Colonic mucosa (tissue), 4 donors: ENCODE measurements at regions not wholly inside any gene's neighbourhood (a gene's known extent, or its start where the extent isn't known, plus 50 kb on each side); places are given as distances from the start of the nearest gene placed in this dataset.

ENCODE experiments used
- DNase-seq: peaks from one replicate; pipeline ENCODE4 v3.0.0-alpha.2; 2020
- H3K27ac ChIP-seq: fragments of 200-600 bp; one replicate; pipeline ENCODE4 v1.8.0; 2021
- H3K27me3 ChIP-seq: fragments of 200-600 bp; one replicate; pipeline ENCODE4 v1.8.0; 2021
- H3K36me3 ChIP-seq: fragments of 200-600 bp; one replicate; pipeline ENCODE4 v1.8.0; 2021
- H3K4me1 ChIP-seq: fragments of 200-600 bp; one replicate; pipeline ENCODE4 v1.8.0; 2021; ENCODE audit warnings: mild to moderate bottlenecking
- H3K4me3 ChIP-seq: fragments of 200-600 bp; one replicate; pipeline ENCODE4 v1.8.0; 2021
- H3K9ac ChIP-seq, 2 donors: one replicate each; pipeline ENCODE4 v1.7.0; 2013; ENCODE audit warnings: control low read depth in 2 of 2, low read depth in 2 of 2, low read length in 2 of 2
- H3K9me3 ChIP-seq: fragments of 200-600 bp; one replicate; pipeline ENCODE4 v1.8.0; 2021
- CTCF ChIP-seq: fragments of 200-600 bp; IDR thresholded peaks from one replicate; pipeline ENCODE4 v1.8.0; 2022; ENCODE audit warnings: antibody characterized with exemption, mild to moderate bottlenecking
- intact Hi-C: fragments of 100-400 bp; cut with DNase I; formaldehyde crosslinking; loops from one replicate; pipeline ENCODE4 v1.14.1; 2022
- donor health status: healthy.
- donor health status: DM: no; HTN: no; CAD: no.
- donor health status: DM: no; HTN: no; CAD: no.

- TF ChIP-seq CTCF: no peak
- intact Hi-C loops: no loop called here
- DNase-seq: no peak
- Histone ChIP-seq H3K9me3 (no peaks in the 10 kb centered on the region), H3K27ac (no peak overlapping the region), H3K9ac (no peak overlapping the region), H3K4me3 (no peak overlapping the region), H3K4me1 (no peaks in the 10 kb centered on the region), H3K27me3 (no peaks in the 10 kb centered on the region), H3K36me3 (no peaks in the 10 kb centered on the region)
Observed at GRCh38 chr3:64909757-64910467, 222.1 kb upstream of the ADAMTS9 start.

GRCh38 chr3:64909011-64909410 lies 221.2 kb upstream of the ADAMTS9 start:
- DNase-seq: no peak
- no peak for TF ChIP-seq CTCF
- Histone ChIP-seq H3K9ac (no peak overlapping the region), H3K27ac (no peak overlapping the region), H3K4me1 (no peaks in the 10 kb centered on the region), H3K9me3 (no peaks in the 10 kb centered on the region), H3K36me3 (no peaks in the 10 kb centered on the region), H3K4me3 (no peak overlapping the region), H3K27me3 (no peaks in the 10 kb centered on the region)
- intact Hi-C loops: no loop called here

- DNase-seq: no peak
- Histone ChIP-seq H3K4me3 (no peak overlapping the region), H3K27me3 (no peaks in the 10 kb centered on the region), H3K27ac (no peak overlapping the region), H3K9me3 (no peaks in the 10 kb centered on the region), H3K36me3 (no peaks in the 10 kb centered on the region), H3K4me1 (no peaks in the 10 kb centered on the region), H3K9ac (no peak overlapping the region)
- intact Hi-C loops: no loop called here
- no peak for TF ChIP-seq CTCF
Observed at GRCh38 chr3:64908251-64908685, 220.5 kb upstream of the ADAMTS9 start.

- TF ChIP-seq CTCF: no peak
Observed at GRCh38 chr3:64905906-64906410, 218.2 kb upstream of the ADAMTS9 start.

GRCh38 chr3:64903006-64903405 lies 215.2 kb upstream of the ADAMTS9 start:
- DNase-seq: no peak
- Histone ChIP-seq H3K36me3 (no peaks in the 10 kb centered on the region), H3K27ac (no peak overlapping the region), H3K4me1 (no peaks in the 10 kb centered on the region), H3K27me3 (no peaks in the 10 kb centered on the region), H3K9ac (no peak overlapping the region), H3K9me3 (no peaks in the 10 kb centered on the region), H3K4me3 (no peak overlapping the region)
- intact Hi-C loops: no loop called here
- TF ChIP-seq CTCF: no peak

More at GRCh38 chr3:64905906-64906410, 218.2 kb upstream of the ADAMTS9 start:
- Histone ChIP-seq H3K27me3 (no peaks in the 10 kb centered on the region), H3K36me3 (no peaks in the 10 kb centered on the region), H3K9me3 (no peaks in the 10 kb centered on the region), H3K27ac (no peak overlapping the region), H3K4me3 (no peak overlapping the region), H3K4me1 (no peaks in the 10 kb centered on the region), H3K9ac (no peak overlapping the region)
- intact Hi-C loops: no loop called here
- DNase-seq: no peak
